ENCODE measurements at regions not wholly inside any gene's neighbourhood (a gene's known extent, or its start where the extent isn't known, plus 50 kb on each side); places are given as distances from the start of the nearest gene placed in this dataset.

DNA sequence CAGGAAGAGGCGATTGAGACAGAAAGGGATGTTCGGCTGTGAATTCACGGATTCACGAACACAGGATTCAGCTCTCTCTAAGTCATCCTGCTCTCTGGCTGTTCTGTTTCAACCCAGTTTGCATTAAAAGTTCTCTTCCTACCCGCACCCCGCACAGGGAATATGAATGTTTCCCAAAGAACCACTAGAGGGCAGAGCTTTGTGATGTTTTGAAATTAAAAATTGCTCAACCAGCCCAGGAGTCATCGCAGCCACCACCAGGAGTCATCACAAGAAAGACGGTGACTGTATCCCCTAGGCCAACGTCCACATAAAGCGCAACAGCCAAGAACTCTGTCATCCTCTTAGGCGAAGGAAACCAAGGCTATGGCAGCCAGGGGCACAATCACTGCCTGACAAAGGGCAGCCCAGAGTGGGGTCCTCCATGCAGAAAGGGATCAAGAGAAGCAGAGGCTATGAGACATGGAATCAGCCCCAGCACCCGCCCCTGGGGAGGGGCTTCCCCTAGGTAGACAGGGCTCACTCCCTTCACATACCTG, 122.4 kb downstream of the WT1 start:
- peak; percentile 15 for ATAC-seq
- Mint-ChIP-seq H3K27me3 (peaks cover 25% of the 10 kb centered on the region), H3K4me3 (no peak overlapping the region), H3K36me3 (no peaks in the 10 kb centered on the region), H3K4me1 (peaks cover 6% of the 10 kb centered on the region), H3K9me3 (no peaks in the 10 kb centered on the region), H3K27ac (no peak overlapping the region)

DNA sequence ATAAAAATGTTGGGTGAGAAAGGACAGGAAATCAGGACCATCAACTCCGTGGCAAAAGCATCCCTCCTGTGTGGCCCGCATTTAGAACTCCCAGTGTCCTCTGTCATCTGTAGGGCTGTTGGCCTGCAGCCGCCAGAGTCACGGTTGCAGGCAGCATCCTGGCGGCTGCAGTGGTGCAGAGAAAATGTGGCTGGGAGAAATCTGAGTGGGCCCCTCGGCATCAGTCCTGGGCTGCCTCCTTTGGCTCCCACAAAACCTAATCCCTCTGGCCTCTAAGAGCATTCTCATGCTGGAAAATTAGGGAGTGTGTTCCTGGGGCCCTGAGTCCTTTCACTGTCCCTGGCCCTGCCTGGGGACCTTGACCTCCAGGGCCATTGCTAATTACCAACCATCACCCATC, 121.9 kb downstream of the WT1 start:
- H3K36me3 Mint-ChIP-seq = no peaks in the 10 kb centered on the region
- peaks cover 22% of the 10 kb centered on the region for H3K27me3 Mint-ChIP-seq
- no peak overlapping the region for H3K27ac Mint-ChIP-seq
- no peaks in the 10 kb centered on the region for H3K9me3 Mint-ChIP-seq
- no peak for ATAC-seq
- H3K4me3 Mint-ChIP-seq = no peak overlapping the region
- H3K4me1 Mint-ChIP-seq = peaks cover 6% of the 10 kb centered on the region

DNA sequence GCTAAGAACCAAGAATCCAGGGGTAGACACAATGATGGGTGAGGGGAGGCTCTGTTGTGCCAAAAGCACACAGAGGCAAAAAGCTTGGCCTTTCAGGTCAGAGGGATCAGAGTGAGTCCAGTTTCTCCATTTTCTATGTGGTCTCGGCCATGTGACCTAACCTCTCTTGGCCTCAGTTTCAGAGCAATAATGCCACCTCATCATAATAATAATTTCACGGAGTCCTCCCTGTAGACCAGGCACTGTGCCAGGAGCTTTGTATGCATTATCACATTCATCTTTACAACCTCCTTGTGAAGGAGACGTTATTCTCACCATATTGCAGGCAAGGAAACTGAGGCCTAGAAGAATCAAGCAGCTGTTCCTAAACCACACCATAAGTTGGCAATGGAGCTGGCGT, 120.2 kb downstream of the WT1 start:
- H3K4me1 Mint-ChIP-seq = peaks cover 6% of the 10 kb centered on the region
- H3K27me3 Mint-ChIP-seq = peaks cover 25% of the 10 kb centered on the region
- no peaks in the 10 kb centered on the region for H3K36me3 Mint-ChIP-seq
- H3K9me3 Mint-ChIP-seq = no peaks in the 10 kb centered on the region
- no peak for ATAC-seq
- H3K27ac Mint-ChIP-seq = no peak overlapping the region
- no peak overlapping the region for H3K4me3 Mint-ChIP-seq

DNA sequence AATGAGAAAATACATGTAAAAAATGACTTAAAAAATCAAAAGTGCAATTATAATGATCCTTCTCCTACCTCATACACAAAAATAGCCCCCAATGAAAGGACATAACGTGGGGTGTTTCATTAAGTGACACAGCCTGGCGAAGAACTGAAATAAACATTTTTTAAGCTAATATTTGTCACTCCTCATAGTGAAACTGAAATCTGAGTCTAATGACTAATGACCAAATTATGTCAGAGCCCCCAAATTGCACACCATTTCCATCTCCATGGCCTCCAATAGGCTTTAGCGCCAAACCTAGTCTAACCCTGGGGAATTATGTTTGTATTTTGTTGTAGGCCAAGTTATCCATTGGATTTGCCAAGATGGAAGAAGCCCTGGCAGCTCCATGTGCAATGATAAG, 119.1 kb downstream of the WT1 start:
- no peak overlapping the region for H3K27ac Mint-ChIP-seq
- peaks cover 6% of the 10 kb centered on the region for H3K4me1 Mint-ChIP-seq

DNA sequence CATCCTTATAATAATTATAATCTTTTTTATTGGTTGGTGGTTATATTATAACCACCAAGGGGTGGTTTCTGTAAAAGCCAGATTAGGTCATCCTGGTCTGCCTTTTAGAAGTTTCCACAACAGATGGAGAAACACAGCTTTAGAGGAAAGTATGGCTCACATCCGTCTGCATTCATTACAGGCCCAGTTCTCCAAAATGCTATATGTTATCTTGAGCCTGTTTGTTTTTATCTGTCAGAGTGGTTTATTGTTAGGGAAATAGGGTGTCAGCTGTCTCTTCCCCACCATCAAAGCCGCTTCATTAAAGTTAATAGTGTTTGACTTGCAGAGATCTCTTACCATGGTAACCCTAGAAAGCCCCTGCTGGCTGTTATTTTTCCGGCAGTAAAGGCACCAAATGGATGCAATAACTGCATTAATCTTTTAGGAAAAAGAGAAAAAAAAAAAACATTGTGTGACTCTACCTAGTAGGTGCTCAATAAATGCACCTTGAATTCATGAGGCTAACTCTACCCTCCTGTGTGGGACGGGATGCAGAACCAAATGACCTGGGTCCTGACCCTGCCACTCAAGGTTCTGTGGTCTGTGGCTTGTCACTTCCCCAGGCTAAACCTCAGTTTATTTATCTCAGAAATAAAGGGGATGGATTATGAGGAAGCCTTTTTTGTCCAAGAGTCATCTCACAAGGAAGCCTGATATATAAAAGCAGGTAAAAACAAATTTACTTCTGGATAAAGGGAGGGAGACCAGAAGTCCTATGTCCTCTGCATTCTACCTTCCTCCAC, 118.3 kb downstream of the WT1 start:
- peaks cover 4% of the 10 kb centered on the region for H3K4me1 Mint-ChIP-seq
- H3K9me3 Mint-ChIP-seq = no peaks in the 10 kb centered on the region
- H3K36me3 Mint-ChIP-seq = no peaks in the 10 kb centered on the region
- no peak overlapping the region for H3K4me3 Mint-ChIP-seq
- H3K27me3 Mint-ChIP-seq = peaks cover 22% of the 10 kb centered on the region
- H3K27ac Mint-ChIP-seq = no peak overlapping the region
- ATAC-seq = no peak

More for the DNA sequence above, 119.1 kb downstream of the WT1 start:
- Mint-ChIP-seq H3K9me3 (no peaks in the 10 kb centered on the region), H3K36me3 (no peaks in the 10 kb centered on the region), H3K4me3 (no peak overlapping the region), H3K27me3 (peaks cover 25% of the 10 kb centered on the region)
- no peak for ATAC-seq

DNA sequence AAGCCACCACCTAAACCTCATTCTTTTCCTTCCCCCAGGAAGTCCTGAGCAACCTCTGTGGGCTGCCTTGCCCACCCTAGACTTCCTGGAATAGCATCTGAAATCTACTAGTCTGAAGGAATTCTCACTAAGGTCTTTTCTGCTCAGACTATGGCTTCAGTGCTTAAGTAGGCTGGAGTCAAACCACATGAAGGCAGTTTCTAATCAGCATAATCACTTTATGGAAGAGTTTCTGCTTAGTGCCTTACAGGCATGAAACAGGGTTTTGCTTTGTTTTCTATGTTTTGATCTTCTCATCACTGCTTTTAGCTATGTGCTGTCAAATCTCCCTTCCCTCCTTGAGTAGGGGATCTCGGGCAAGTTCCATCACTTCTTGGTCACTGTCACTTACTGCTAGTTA, 117.7 kb downstream of the WT1 start:
- Mint-ChIP-seq H3K36me3 (no peaks in the 10 kb centered on the region), H3K9me3 (no peaks in the 10 kb centered on the region), H3K27ac (no peak overlapping the region), H3K4me1 (no peaks in the 10 kb centered on the region), H3K27me3 (peaks cover 16% of the 10 kb centered on the region), H3K4me3 (no peak overlapping the region)
- ATAC-seq = peak; percentile 21

DNA sequence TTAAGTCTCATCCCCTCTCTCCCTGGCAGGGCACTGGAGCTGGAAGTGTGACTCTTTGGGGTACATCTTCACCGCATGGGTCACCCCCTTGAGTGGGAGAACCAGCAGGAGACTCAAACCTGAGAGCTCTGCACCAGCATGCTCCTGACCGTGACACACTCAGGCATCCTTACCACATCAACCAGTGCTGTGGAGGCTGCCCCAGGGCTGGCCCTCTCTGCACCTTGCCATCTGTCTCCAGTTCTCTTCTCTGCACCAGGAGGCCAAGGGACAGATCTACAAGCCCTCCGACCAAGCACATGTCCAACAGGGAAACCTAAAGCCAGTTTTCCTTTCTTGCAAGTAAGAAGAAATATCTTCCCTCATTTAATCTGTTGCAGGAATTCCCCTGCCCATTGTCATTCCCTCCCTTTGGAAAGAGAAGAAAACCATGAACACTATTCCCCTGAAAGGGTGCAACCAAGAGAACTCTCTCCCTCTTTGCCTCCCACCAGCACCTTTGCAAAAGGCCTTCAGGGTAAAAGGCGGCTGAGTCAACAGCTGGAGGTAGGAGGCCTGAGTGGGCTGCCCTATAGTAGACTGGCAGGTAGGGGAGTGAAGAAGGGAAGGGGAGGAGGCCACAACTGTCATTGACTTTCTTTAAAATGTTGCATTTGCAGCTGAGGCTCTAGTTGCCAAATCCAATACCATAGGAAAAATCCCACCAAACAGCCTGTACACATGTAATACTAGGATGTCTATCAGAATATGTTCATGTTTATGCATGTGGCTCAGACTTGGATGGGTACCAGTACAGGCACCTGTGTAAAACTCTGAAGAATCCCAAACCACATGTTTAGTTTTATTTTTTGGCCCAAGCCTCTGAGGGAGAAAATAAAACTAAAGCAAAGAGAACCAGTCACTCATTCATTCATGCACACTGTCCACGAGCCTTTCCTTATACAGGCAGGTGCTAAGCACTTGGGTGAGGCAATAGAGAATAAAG, 117.0 kb downstream of the WT1 start:
- Mint-ChIP-seq H3K36me3 (no peaks in the 10 kb centered on the region), H3K9me3 (no peaks in the 10 kb centered on the region), H3K27ac (no peak overlapping the region), H3K27me3 (peaks cover 9% of the 10 kb centered on the region), H3K4me1 (no peaks in the 10 kb centered on the region), H3K4me3 (no peak overlapping the region)
- ATAC-seq = peak; percentile 39

DNA sequence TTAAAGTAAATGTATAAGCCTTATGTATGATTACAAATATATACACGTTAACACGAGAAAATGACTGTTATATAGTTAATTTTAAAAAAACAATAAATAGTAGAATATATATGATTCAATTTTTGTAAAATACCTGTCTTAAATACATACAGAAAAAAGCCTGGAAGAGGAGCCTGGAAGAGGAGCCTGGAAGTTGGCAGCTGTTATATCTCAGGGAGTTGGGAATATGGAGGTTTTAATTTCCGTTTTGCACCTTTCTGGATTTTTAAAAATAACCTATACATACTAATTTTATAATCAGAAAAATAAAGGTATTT, 111.6 kb downstream of the WT1 start:
- ATAC-seq = no peak
- Mint-ChIP-seq H3K9me3 (no peaks in the 10 kb centered on the region), H3K4me3 (no peak overlapping the region), H3K36me3 (no peaks in the 10 kb centered on the region), H3K4me1 (no peaks in the 10 kb centered on the region), H3K27me3 (peaks cover 8% of the 10 kb centered on the region), H3K27ac (no peak overlapping the region)

DNA sequence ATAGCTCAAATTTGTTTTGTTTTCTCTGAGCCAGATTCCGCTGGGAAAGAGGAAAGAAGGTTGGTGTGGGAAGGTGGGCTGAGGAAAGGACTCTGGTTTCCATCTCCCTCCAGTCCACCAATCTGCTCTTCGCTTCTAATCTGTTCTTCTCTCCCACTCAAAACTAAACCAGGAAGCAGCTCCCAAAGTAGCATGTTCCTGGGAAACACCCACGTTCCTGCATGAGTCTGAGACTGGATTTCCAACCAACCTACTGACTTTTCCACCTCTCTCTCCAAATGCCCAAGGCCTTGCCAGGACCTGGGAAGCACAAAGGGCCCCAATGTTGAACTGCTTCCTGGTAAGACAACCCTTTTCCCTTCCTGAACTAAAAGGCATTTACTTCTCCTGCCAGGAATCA, 110.2 kb downstream of the WT1 start:
- Mint-ChIP-seq H3K9me3 (no peaks in the 10 kb centered on the region), H3K27me3 (peaks cover 2% of the 10 kb centered on the region), H3K4me1 (no peaks in the 10 kb centered on the region), H3K36me3 (no peaks in the 10 kb centered on the region), H3K27ac (no peak overlapping the region), H3K4me3 (no peak overlapping the region)
- no peak for ATAC-seq

DNA sequence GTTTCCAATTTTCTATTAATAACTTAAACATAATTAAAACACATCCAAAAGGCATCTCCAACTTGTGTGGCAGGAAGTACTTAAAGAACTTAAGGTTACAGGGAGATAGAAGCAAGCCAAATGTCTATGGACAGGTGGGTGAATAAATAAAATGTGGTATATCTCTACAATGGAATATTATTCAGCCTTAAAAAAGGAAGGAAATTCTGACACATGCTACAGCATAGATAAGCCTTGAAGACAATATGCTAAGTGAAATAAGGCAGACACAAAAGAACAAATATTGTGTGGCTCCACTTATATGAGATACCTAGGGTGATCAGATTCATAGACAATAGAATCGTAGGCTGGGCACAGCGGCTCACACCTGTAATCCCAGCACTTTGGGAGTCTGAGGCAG, 109.6 kb downstream of the WT1 start:
- no peak overlapping the region for H3K27ac Mint-ChIP-seq
- no peaks in the 10 kb centered on the region for H3K36me3 Mint-ChIP-seq
- no peak for ATAC-seq
- H3K4me3 Mint-ChIP-seq = no peak overlapping the region
- no peaks in the 10 kb centered on the region for H3K4me1 Mint-ChIP-seq
- peaks cover 7% of the 10 kb centered on the region for H3K27me3 Mint-ChIP-seq
- H3K9me3 Mint-ChIP-seq = no peaks in the 10 kb centered on the region

DNA sequence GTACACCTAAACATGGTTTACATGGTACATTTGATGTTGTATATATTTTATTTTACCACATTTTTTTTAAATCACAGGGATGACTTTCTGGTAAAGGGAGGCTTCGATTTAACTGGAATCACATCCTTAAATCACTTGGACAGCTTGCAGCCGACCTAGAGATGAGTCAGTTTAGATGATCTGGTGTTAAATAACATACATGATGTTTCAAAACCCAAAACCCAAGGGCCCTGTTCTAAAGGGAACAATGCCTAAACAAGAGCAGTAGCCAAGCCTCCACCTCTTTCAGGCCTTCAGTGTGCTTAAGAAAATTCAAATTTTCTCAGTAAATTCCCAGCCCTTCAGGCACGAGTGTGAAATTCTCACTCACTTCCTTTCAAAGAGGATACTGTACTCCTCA, 108.8 kb downstream of the WT1 start:
- H3K4me1 Mint-ChIP-seq = no peaks in the 10 kb centered on the region
- peaks cover 15% of the 10 kb centered on the region for H3K27me3 Mint-ChIP-seq
- H3K9me3 Mint-ChIP-seq = no peaks in the 10 kb centered on the region
- no peak overlapping the region for H3K4me3 Mint-ChIP-seq
- ATAC-seq = no peak
- H3K27ac Mint-ChIP-seq = no peak overlapping the region
- H3K36me3 Mint-ChIP-seq = no peaks in the 10 kb centered on the region

DNA sequence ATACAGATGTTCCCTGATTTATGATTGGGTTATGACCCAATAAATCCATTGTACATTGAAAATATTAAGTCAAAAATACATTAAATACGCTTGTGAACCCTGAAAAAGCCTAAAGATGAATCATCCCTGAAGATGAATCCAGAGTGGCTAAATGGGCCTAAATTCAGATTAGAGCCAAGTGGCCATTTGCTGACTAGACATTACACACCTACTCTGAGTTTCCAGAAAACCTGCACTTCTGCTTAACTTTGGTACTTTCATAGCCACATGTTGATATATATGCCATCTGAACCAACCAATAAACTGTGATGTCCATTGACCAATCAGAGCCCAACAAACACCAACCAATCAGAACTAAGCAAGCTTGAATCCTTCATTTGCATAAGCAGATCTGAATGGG, 106.9 kb downstream of the WT1 start:
- H3K4me1 Mint-ChIP-seq = peaks cover 5% of the 10 kb centered on the region
- H3K4me3 Mint-ChIP-seq = no peak overlapping the region

DNA sequence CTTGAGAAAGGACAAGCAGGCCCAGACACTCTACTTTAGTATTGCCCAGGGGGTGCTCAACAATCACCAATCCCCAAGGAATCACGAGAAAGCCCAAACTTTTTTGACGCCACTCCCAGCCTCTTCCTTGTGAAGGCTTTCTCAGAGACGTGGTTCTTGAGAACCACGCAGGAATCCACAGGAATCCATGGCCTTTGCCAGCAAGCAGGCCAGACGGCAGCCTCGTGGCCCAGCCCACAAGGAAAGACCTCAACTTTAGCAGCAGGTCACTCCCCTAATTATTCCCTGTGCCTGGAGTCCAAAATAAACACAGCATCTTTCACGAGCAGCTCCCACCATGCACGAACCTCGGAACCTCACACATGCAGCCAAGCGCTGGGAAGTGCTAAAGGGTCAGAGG, 104.2 kb downstream of the WT1 start:
- H3K27me3 Mint-ChIP-seq = peaks cover 58% of the 10 kb centered on the region
- H3K4me3 Mint-ChIP-seq = no peak overlapping the region
- peaks cover 12% of the 10 kb centered on the region for H3K4me1 Mint-ChIP-seq
- H3K36me3 Mint-ChIP-seq = no peaks in the 10 kb centered on the region
- no peak overlapping the region for H3K27ac Mint-ChIP-seq
- H3K9me3 Mint-ChIP-seq = peaks cover 4% of the 10 kb centered on the region
- no peak for ATAC-seq

More for the DNA sequence above, 106.9 kb downstream of the WT1 start:
- Mint-ChIP-seq H3K27me3 (peaks cover 34% of the 10 kb centered on the region), H3K9me3 (no peaks in the 10 kb centered on the region), H3K27ac (no peak overlapping the region), H3K36me3 (no peaks in the 10 kb centered on the region)
- ATAC-seq = no peak

DNA sequence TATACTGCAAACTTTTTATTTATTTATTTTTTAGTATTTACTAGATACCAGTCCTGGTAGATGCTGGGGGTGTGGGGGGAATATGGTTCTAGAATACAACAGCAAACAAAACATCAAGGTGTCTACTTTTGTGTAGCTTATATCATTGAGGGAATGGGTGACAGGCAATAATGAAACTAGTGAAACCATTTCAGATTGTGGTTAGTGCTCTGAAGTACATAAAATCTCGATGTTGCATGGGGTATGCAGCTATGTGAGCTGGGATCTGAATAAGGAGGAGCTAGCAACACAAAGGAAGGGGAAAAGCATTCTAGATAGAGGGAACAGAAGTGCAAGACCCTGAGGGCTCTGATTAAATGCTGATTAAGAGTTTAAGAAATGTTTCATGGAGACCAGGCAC, 103.5 kb downstream of the WT1 start:
- Mint-ChIP-seq H3K36me3 (no peaks in the 10 kb centered on the region), H3K9me3 (peaks cover 4% of the 10 kb centered on the region), H3K27me3 (peaks cover 60% of the 10 kb centered on the region), H3K4me3 (no peak overlapping the region), H3K27ac (no peak overlapping the region), H3K4me1 (peaks cover 12% of the 10 kb centered on the region)
- ATAC-seq = no peak

DNA sequence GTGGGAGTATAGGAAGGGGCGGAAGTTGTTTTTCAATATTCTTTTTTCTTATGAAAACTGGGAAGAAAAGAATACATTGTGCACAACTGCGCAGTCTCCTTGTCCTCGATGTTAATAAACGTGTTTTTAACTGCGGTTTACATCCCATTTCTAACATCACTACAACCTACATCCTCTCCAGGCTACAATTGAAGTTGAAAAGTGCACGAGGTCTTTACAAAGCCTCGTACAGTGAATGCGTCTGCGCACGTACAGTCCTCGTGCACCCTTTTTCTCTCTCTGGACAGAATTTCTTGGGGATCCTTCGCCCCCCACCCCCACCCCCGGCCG, 102.4 kb downstream of the WT1 start:
- peaks cover 60% of the 10 kb centered on the region for H3K27me3 Mint-ChIP-seq
- H3K36me3 Mint-ChIP-seq = no peaks in the 10 kb centered on the region
- H3K27ac Mint-ChIP-seq = no peak overlapping the region
- peaks cover 12% of the 10 kb centered on the region for H3K4me1 Mint-ChIP-seq
- ATAC-seq = no peak
- H3K4me3 Mint-ChIP-seq = peak overlapping the region; percentile 66
- H3K9me3 Mint-ChIP-seq = peaks cover 4% of the 10 kb centered on the region

All from stimulated activated memory B cell treated with anti-CD40 and anti-IgM and Interleukin-4, amounts not matched to agents 10 μg/mL and 1 μg/mL and 100 μg/mL, for 72 hours (primary cell).